H1 (cell line): ENCODE measurements at regions not wholly inside any gene's neighbourhood (a gene's known extent, or its start where the extent isn't known, plus 50 kb on each side); places are given as distances from the start of the nearest gene placed in this dataset.

Source experiments
- CTCF ChIA-PET: fragments of 300-600 bp; sonication (Branson Sonifier 250); formaldehyde crosslinking; loops from one replicate; lab custom pipeline; 2021; ENCODE audit not compliant: partially characterized antibody; lab: Charles Lee
- POLR2A ChIA-PET: fragments of 300-600 bp; sonication (Branson Sonifier 250); formaldehyde crosslinking; loops from one replicate; lab custom pipeline; 2021; ENCODE audit warnings: inconsistent platforms; ENCODE audit not compliant: partially characterized antibody; lab: Charles Lee
- DNase-seq, 2 experiments: peaks; one replicate each; pipeline versions ENCODE4 v3.0.0 to v3.0.0-alpha.2; 2010 to 2022; ENCODE audit warnings: low spot score in 2 of 2, low read depth in 1 of 2, mixed read lengths in 1 of 2
- FAIRE-seq: peaks from 2 replicates; lab custom pipeline; 2011; peaks lifted over from hg19 to GRCh38; lab: Jason Lieb, UNC
- H2AFZ ChIP-seq: 2 replicates; pipeline ENCODE4 v1.8.1; 2012; ENCODE audit warnings: low read length, inconsistent platforms
- H2AK5ac ChIP-seq: 2 replicates; pipeline ENCODE4 v1.6.1; 2013; ENCODE audit warnings: low read depth, low read length
- H2BK120ac ChIP-seq: replicated peaks from 2 replicates; pipeline ENCODE3; 2013; ENCODE audit warnings: low read depth, low read length, inconsistent platforms
- H2BK12ac ChIP-seq: 2 replicates; pipeline ENCODE4 v1.6.1; 2013; ENCODE audit warnings: low read depth, low read length
- H2BK15ac ChIP-seq: 2 replicates; pipeline ENCODE4 v1.6.1; 2013; ENCODE audit warnings: low read length
- H2BK20ac ChIP-seq: 2 replicates; pipeline ENCODE4 v1.6.1; 2013; ENCODE audit warnings: low read length
- H2BK5ac ChIP-seq: 2 replicates; pipeline ENCODE4 v1.6.1; 2013; ENCODE audit warnings: low read depth, low read length
- H3K14ac ChIP-seq: 2 replicates; pipeline ENCODE4 v1.6.1; 2013; ENCODE audit warnings: inconsistent platforms; ENCODE audit not compliant: insufficient read length
- H3K18ac ChIP-seq: 2 replicates; pipeline ENCODE4 v1.6.1; 2013; ENCODE audit warnings: low read length; ENCODE audit errors: extremely low read depth
- H3K23ac ChIP-seq: 2 replicates; pipeline ENCODE4 v1.6.1; 2013; ENCODE audit warnings: inconsistent platforms; ENCODE audit not compliant: insufficient read length
- H3K23me2 ChIP-seq: 2 replicates; pipeline ENCODE4 v1.6.1; 2013; ENCODE audit warnings: low read depth, low read length
- H3K27ac ChIP-seq: 2 replicates; pipeline ENCODE4 v1.6.1; 2011; ENCODE audit warnings: low read depth, low read length, inconsistent platforms
- H3K27me3 ChIP-seq, 4 experiments: replicated peaks in 1 of 4; 1 replicate in 1 of 4; 2 replicates in 3 of 4; pipeline versions ENCODE4 v1.6.1 to v1.8.1; 2011 to 2013; ENCODE audit warnings: low read length in 3 of 4, mild to moderate bottlenecking in 3 of 4, inconsistent platforms in 2 of 4, mixed read lengths in 2 of 4, moderate library complexity in 1 of 4; ENCODE audit not compliant: control insufficient read depth in 3 of 4, insufficient read depth in 3 of 4; ENCODE audit errors: extremely low read depth in 1 of 4
- H3K36me3 ChIP-seq, 4 experiments: 2 replicates each; pipeline versions ENCODE4 v1.6.1 to v1.8.1; 2011 to 2013; ENCODE audit warnings: mild to moderate bottlenecking in 4 of 4, low read length in 3 of 4, moderate library complexity in 2 of 4, control low read depth in 1 of 4, inconsistent platforms in 1 of 4; ENCODE audit not compliant: insufficient read depth in 4 of 4, control insufficient read depth in 2 of 4
- H3K4ac ChIP-seq: replicated peaks from 2 replicates; pipeline ENCODE3; 2013; ENCODE audit warnings: low read length, low read depth, mixed read lengths, inconsistent platforms; ENCODE audit not compliant: insufficient read length
- H3K4me1 ChIP-seq, 4 experiments: replicated peaks in 1 of 4; 1 replicate in 1 of 4; 2 replicates in 3 of 4; pipeline versions ENCODE4 v1.6.1 to v1.8.1; 2011 to 2013; ENCODE audit warnings: low read length in 3 of 4, inconsistent platforms in 2 of 4, mixed read lengths in 1 of 4; ENCODE audit not compliant: insufficient read depth in 4 of 4, control insufficient read depth in 3 of 4
- H3K4me2 ChIP-seq, 2 experiments: 2 replicates each; pipeline versions ENCODE4 v1.6.1 to v1.8.1; 2011 to 2013; ENCODE audit warnings: low read depth in 2 of 2, low read length in 2 of 2, control low read depth in 1 of 2, inconsistent platforms in 1 of 2, mild to moderate bottlenecking in 1 of 2; ENCODE audit not compliant: insufficient read depth in 1 of 2
- H3K4me3 ChIP-seq, 4 experiments: fragments of 200-600, 300-600 bp in 1 of 4; sonication (generic), shearing (Covaris generic), sonication (Bioruptor Twin) in 1 of 4; 2 replicates each; pipeline versions ENCODE4 v1.5.1 to v1.8.1; 2011 to 2016; ENCODE audit warnings: low read length in 4 of 4, low read depth in 3 of 4, control low read depth in 2 of 4, inconsistent platforms in 2 of 4, mild to moderate bottlenecking in 2 of 4, mixed read lengths in 1 of 4, moderate library complexity in 1 of 4; ENCODE audit not compliant: insufficient read depth in 2 of 4; ENCODE audit errors: extremely low read depth in 1 of 4
- H3K56ac ChIP-seq: replicated peaks from 2 replicates; pipeline ENCODE3; 2013; ENCODE audit warnings: low read depth, mild to moderate bottlenecking, mixed read lengths, low read length, inconsistent platforms; ENCODE audit not compliant: insufficient read length
- H3K79me1 ChIP-seq: 2 replicates; pipeline ENCODE4 v1.6.1; 2013; ENCODE audit warnings: low read depth, low read length, control low read depth
- H3K79me2 ChIP-seq, 2 experiments: 2 replicates each; pipeline versions ENCODE4 v1.6.1 to v1.8.1; 2012 to 2013; ENCODE audit warnings: low read length in 2 of 2, mild to moderate bottlenecking in 2 of 2, inconsistent platforms in 1 of 2; ENCODE audit not compliant: insufficient read depth in 2 of 2, control insufficient read depth in 1 of 2
- H3K9ac ChIP-seq, 4 experiments: replicated peaks in 1 of 4; 1 replicate in 1 of 4; 2 replicates in 3 of 4; pipeline versions ENCODE4 v1.6.1 to v1.8.1; 2011 to 2013; ENCODE audit warnings: low read depth in 3 of 4, low read length in 3 of 4, control low read depth in 2 of 4, mild to moderate bottlenecking in 2 of 4, moderate library complexity in 2 of 4, inconsistent platforms in 1 of 4; ENCODE audit errors: extremely low read depth in 1 of 4
- H3K9me3 ChIP-seq, 2 experiments: 2 replicates each; pipeline versions ENCODE4 v1.6.1 to v1.8.1; 2012 to 2013; ENCODE audit warnings: mild to moderate bottlenecking in 2 of 2, moderate library complexity in 2 of 2, control low read depth in 1 of 2, inconsistent platforms in 1 of 2, low read depth in 1 of 2, low read length in 1 of 2, mixed read lengths in 1 of 2; ENCODE audit not compliant: insufficient read depth in 2 of 2
- H4K20me1 ChIP-seq, 2 experiments: replicated peaks in 1 of 2; 2 replicates each; pipeline versions ENCODE3 to v1.8.1; 2011 to 2013; ENCODE audit warnings: inconsistent platforms in 2 of 2, low read length in 2 of 2, mild to moderate bottlenecking in 1 of 2; ENCODE audit not compliant: insufficient read depth in 2 of 2, control insufficient read depth in 1 of 2
- H4K5ac ChIP-seq: 2 replicates; pipeline ENCODE4 v1.6.1; 2013; ENCODE audit warnings: low read length, low read depth, mixed read lengths, inconsistent platforms; ENCODE audit not compliant: insufficient read length
- H4K8ac ChIP-seq: 2 replicates; pipeline ENCODE4 v1.8.0; 2013; ENCODE audit warnings: mild to moderate bottlenecking, moderate library complexity, low read length, inconsistent platforms; ENCODE audit not compliant: insufficient read depth; ENCODE audit errors: extremely low read depth
- H4K91ac ChIP-seq: replicated peaks from 2 replicates; pipeline ENCODE3; 2013; ENCODE audit warnings: low read length, mixed read lengths, inconsistent platforms; ENCODE audit not compliant: insufficient read length
- BCL11A ChIP-seq, 2 experiments: IDR thresholded peaks; one replicate each; pipeline ENCODE4 v1.6.1; 2011; ENCODE audit warnings: low read depth in 2 of 2, low read length in 2 of 2, mild to moderate bottlenecking in 2 of 2
- BRCA1 ChIP-seq: IDR thresholded peaks from 2 replicates; pipeline ENCODE4 v1.6.1; 2012; ENCODE audit warnings: low read depth, low read length, improper control_type of control experiment
- MAFK ChIP-seq: IDR thresholded peaks from 2 replicates; pipeline ENCODE4 v1.6.1; 2012; ENCODE audit warnings: low read depth, mild to moderate bottlenecking, improper control_type of control experiment, low read length
- RBBP5 ChIP-seq: IDR thresholded peaks from 2 replicates; pipeline ENCODE4 v1.7.1; 2012; ENCODE audit warnings: low read depth, mild to moderate bottlenecking, inconsistent platforms, low read length, moderate library complexity, borderline replicate concordance
- TAF7 ChIP-seq: optimal IDR thresholded peaks from 2 replicates; pipeline ENCODE3; 2011; ENCODE audit warnings: low read depth, mild to moderate bottlenecking, inconsistent platforms, low read length, moderate library complexity, borderline replicate concordance
- TBP ChIP-seq: IDR thresholded peaks from 2 replicates; pipeline ENCODE4 v1.6.1; 2011; ENCODE audit warnings: low read depth, low read length, improper control_type of control experiment
- TCF12 ChIP-seq: IDR thresholded peaks from 2 replicates; pipeline ENCODE4 v1.6.1; 2011; ENCODE audit warnings: low read depth, mild to moderate bottlenecking, low read length
- WGBS, 2 experiments: shearing (Covaris generic) in 1 of 2; methylation state at CpG; one replicate each; pipeline versions ENCODE4 v1.1.6 to v1.1.7; 2013 to 2015; ENCODE audit warnings: low lambda C conversion rate in 2 of 2, mixed read lengths in 2 of 2, inconsistent platforms in 1 of 2, low coverage in 1 of 2, missing lambda C conversion rate in 1 of 2; ENCODE audit not compliant: insufficient replicate concordance in 2 of 2, insufficient coverage in 1 of 2, insufficient read length in 1 of 2; ENCODE audit errors: extremely low coverage in 1 of 2, missing lambda C conversion rate in 1 of 2; 5-methylcytosine and 5-hydroxymethylcytosine counted together

- Histone ChIP-seq H3K4me2 (no peak overlapping the region), H2BK15ac (no peak overlapping the region), H3K36me3 (no peaks in the 10 kb centered on the region), H3K4me1 (no peaks in the 10 kb centered on the region; a peak in 1 of 7 replicates), H2AK5ac (no peak overlapping the region), H3K18ac (no peak overlapping the region), H3K9ac (no peak overlapping the region), H4K8ac (no peak overlapping the region), H3K14ac (no peak overlapping the region), H3K27me3 (no peaks in the 10 kb centered on the region; a peak in 1 of 7 replicates), H2AFZ (no peak overlapping the region), H3K79me1 (no peaks in the 10 kb centered on the region; the same call in none of the 2 replicates), H3K56ac (no peak overlapping the region), H3K27ac (no peak overlapping the region), H3K9me3 (peaks cover 0 to 2% of the 10 kb centered on the region in 2 experiments; a peak in 1 of 4 replicates), H3K4me3 (no peak overlapping the region), H2BK12ac (no peak overlapping the region), H4K5ac (no peak overlapping the region), H4K91ac (no peak overlapping the region), H3K23ac (no peak overlapping the region), H2BK5ac (no peak overlapping the region), H2BK20ac (no peak overlapping the region), H4K20me1 (no peaks in the 10 kb centered on the region), H3K23me2 (no peaks in the 10 kb centered on the region), H2BK120ac (no peak overlapping the region)
- no peak for DNase-seq
- WGBS, 2 experiments = 96% methylated on average over 9 of the region's 9 CpGs; no CpG with 5 or more reads in 1 of the 2 experiments
- POLR2A ChIA-PET = no interaction called here
- FAIRE-seq = no peak
- CTCF ChIA-PET = interaction anchor here (0.6 to 1.9 kb wide), 3 partner anchors 35 to 143 kb away, joined by 4 read pairs; no protein-coding TSS in a partner anchor
- no peak for TF ChIP-seq BRCA1
- no peak for TF ChIP-seq BCL11A (IDR thresholded peaks at IDR 0.05; ENCODE audit: low read depth in 2 of 2, low read length in 2 of 2)
- no peak for TF ChIP-seq TCF12
- TF ChIP-seq TAF7 = no peak
- no peak for TF ChIP-seq TBP
- TF ChIP-seq MAFK = no peak
- no peak for TF ChIP-seq RBBP5
- TF ChIP-seq, all 59 proteins: peak for 0
- no peaks in the 10 kb centered on the region for H3K79me2 ChIP-seq
- H3K4ac ChIP-seq = no peak overlapping the region
Measured at GRCh38 chr16:86215979-86216585, 294.2 kb upstream of the FOXF1 start.
